ENCODE measurements at regions not wholly inside any gene's neighbourhood (a gene's known extent, or its start where the extent isn't known, plus 50 kb on each side); places are given as distances from the start of the nearest gene placed in this dataset.
A peak's percentile ranks its signal among the peaks of the same experiment; 100 is the strongest.

GRCh38 chr1:157201767-157202166 lies 63.6 kb upstream of the ETV3 start:
- H3K9ac ChIP-seq = no peak overlapping the region
- H3K4me2 ChIP-seq (ENCODE audit: unreplicated experiment) = no peak overlapping the region
- H3K9me2 ChIP-seq (ENCODE audit: insufficient read depth) = no peaks in the 10 kb centered on the region
- no peak for DNase-seq
- no peak overlapping the region for H2AFZ ChIP-seq
- no peaks in the 10 kb centered on the region for H3K4me1 ChIP-seq (ENCODE audit: insufficient read depth)
- no peak overlapping the region for H3K27ac ChIP-seq
- H3F3A ChIP-seq (ENCODE audit: insufficient read depth) = no peaks in the 10 kb centered on the region
- peaks cover under 1% of the 10 kb centered on the region for H3K27me3 ChIP-seq (replicated peaks; ENCODE audit: insufficient read depth)
- H3K79me2 ChIP-seq (ENCODE audit: insufficient read depth) = no peaks in the 10 kb centered on the region
- no peaks in the 10 kb centered on the region for H3K36me3 ChIP-seq (ENCODE audit: low read depth)
- no peaks in the 10 kb centered on the region for H4K20me1 ChIP-seq (ENCODE audit: insufficient read depth)
- H3K9me3 ChIP-seq (ENCODE audit: low read depth) = no peaks in the 10 kb centered on the region
- TF ChIP-seq EZH2 (IDR thresholded peaks at IDR 0.05; ENCODE audit: insufficient read depth, poor library complexity, severe bottlenecking) (no peak), EZH2phosphoT487 (IDR thresholded peaks at IDR 0.05; ENCODE audit: insufficient read depth, low read depth) (no peak)
- no peak overlapping the region for H3K4me3 ChIP-seq
- in situ Hi-C loops (cut with MboI) = no loop called here
- 44 to 47% methylated on average over 4 of the region's 4 CpGs for WGBS, 2 experiments (ENCODE audit: low coverage in 1 of 2, low lambda C conversion rate in 2 of 2, missing lambda C conversion rate in 2 of 2)

GRCh38 chr1:157200451-157200850 lies 62.3 kb upstream of the ETV3 start:
- H2AFZ ChIP-seq = no peak overlapping the region
- H3K4me3 ChIP-seq = no peak overlapping the region
- TF ChIP-seq EZH2phosphoT487 (IDR thresholded peaks at IDR 0.05; ENCODE audit: insufficient read depth, low read depth) = no peak
- no peak for TF ChIP-seq EZH2 (IDR thresholded peaks at IDR 0.05; ENCODE audit: insufficient read depth, poor library complexity, severe bottlenecking)
- H3K9ac ChIP-seq = no peak overlapping the region
- H3K36me3 ChIP-seq (ENCODE audit: low read depth) = no peaks in the 10 kb centered on the region
- no peak for DNase-seq
- H3K4me1 ChIP-seq (ENCODE audit: insufficient read depth) = no peaks in the 10 kb centered on the region
- H3K9me3 ChIP-seq (ENCODE audit: low read depth) = no peaks in the 10 kb centered on the region
- no peaks in the 10 kb centered on the region for H3K9me2 ChIP-seq (ENCODE audit: insufficient read depth)
- in situ Hi-C loops (cut with MboI) = no loop called here
- H3K79me2 ChIP-seq (ENCODE audit: insufficient read depth) = no peaks in the 10 kb centered on the region
- H3K27me3 ChIP-seq (replicated peaks; ENCODE audit: insufficient read depth) = peaks cover 12% of the 10 kb centered on the region
- H4K20me1 ChIP-seq (ENCODE audit: insufficient read depth) = no peaks in the 10 kb centered on the region
- H3F3A ChIP-seq (ENCODE audit: insufficient read depth) = no peaks in the 10 kb centered on the region
- 44 to 49% methylated on average over 8 of the region's 8 CpGs for WGBS, 2 experiments (ENCODE audit: low coverage in 1 of 2, low lambda C conversion rate in 2 of 2, missing lambda C conversion rate in 2 of 2)
- H3K4me2 ChIP-seq (ENCODE audit: unreplicated experiment) = no peak overlapping the region
- no peak overlapping the region for H3K27ac ChIP-seq

GRCh38 chr1:157199421-157199755 lies 61.2 kb upstream of the ETV3 start:
- Histone ChIP-seq H3K9me2 (ENCODE audit: insufficient read depth) (no peaks in the 10 kb centered on the region), H3K4me1 (ENCODE audit: insufficient read depth) (no peaks in the 10 kb centered on the region), H3K9ac (no peak overlapping the region), H3F3A (ENCODE audit: insufficient read depth) (no peaks in the 10 kb centered on the region), H3K4me2 (ENCODE audit: unreplicated experiment) (no peak overlapping the region), H3K9me3 (ENCODE audit: low read depth) (no peaks in the 10 kb centered on the region), H3K36me3 (ENCODE audit: low read depth) (no peaks in the 10 kb centered on the region), H3K4me3 (no peak overlapping the region), H3K27me3 (replicated peaks; ENCODE audit: insufficient read depth) (peaks cover 12% of the 10 kb centered on the region), H3K79me2 (ENCODE audit: insufficient read depth) (no peaks in the 10 kb centered on the region), H4K20me1 (ENCODE audit: insufficient read depth) (no peaks in the 10 kb centered on the region), H3K27ac (no peak overlapping the region), H2AFZ (no peak overlapping the region)
- peak; percentile 59 for DNase-seq
- in situ Hi-C loops (cut with MboI) = loop anchor here (10.0 kb wide), 1 partner anchor 295 kb away; no protein-coding TSS in a partner anchor
- TF ChIP-seq EZH2phosphoT487 (IDR thresholded peaks at IDR 0.05; ENCODE audit: insufficient read depth, low read depth) = no peak
- no peak for TF ChIP-seq EZH2 (IDR thresholded peaks at IDR 0.05; ENCODE audit: insufficient read depth, poor library complexity, severe bottlenecking)
- 25 to 37% methylated on average over 3 of the region's 3 CpGs for WGBS, 2 experiments (ENCODE audit: low coverage in 1 of 2, low lambda C conversion rate in 2 of 2, missing lambda C conversion rate in 2 of 2)

- Histone ChIP-seq H3K4me3 (no peak overlapping the region), H3K36me3 (ENCODE audit: low read depth) (no peaks in the 10 kb centered on the region), H3K27me3 (replicated peaks; ENCODE audit: insufficient read depth) (peaks cover 17% of the 10 kb centered on the region), H3K9me3 (ENCODE audit: low read depth) (no peaks in the 10 kb centered on the region), H3F3A (ENCODE audit: insufficient read depth) (no peaks in the 10 kb centered on the region), H3K9me2 (ENCODE audit: insufficient read depth) (no peaks in the 10 kb centered on the region), H3K4me1 (ENCODE audit: insufficient read depth) (no peaks in the 10 kb centered on the region), H4K20me1 (ENCODE audit: insufficient read depth) (no peaks in the 10 kb centered on the region), H3K79me2 (ENCODE audit: insufficient read depth) (no peaks in the 10 kb centered on the region), H3K27ac (no peak overlapping the region), H3K9ac (no peak overlapping the region), H2AFZ (no peak overlapping the region), H3K4me2 (ENCODE audit: unreplicated experiment) (no peak overlapping the region)
- 58 to 60% methylated on average over 8 of the region's 8 CpGs for WGBS, 2 experiments (ENCODE audit: low coverage in 1 of 2, low lambda C conversion rate in 2 of 2, missing lambda C conversion rate in 2 of 2)
- no peak for DNase-seq
- no peak for TF ChIP-seq EZH2 (IDR thresholded peaks at IDR 0.05; ENCODE audit: insufficient read depth, poor library complexity, severe bottlenecking)
- TF ChIP-seq EZH2phosphoT487 (IDR thresholded peaks at IDR 0.05; ENCODE audit: insufficient read depth, low read depth) = no peak
- in situ Hi-C loops (cut with MboI) = loop anchor here (10.0 kb wide), 1 partner anchor 296 kb away; no protein-coding TSS in a partner anchor
Observed at GRCh38 chr1:157198619-157199420, 60.6 kb upstream of the ETV3 start.
